ENCODE measurements at regions not wholly inside any gene's neighbourhood (a gene's known extent, or its start where the extent isn't known, plus 50 kb on each side); places are given as distances from the start of the nearest gene placed in this dataset.
"Not testable (repeated sequence)": the region's sequence is repeated elsewhere in the genome, so short reads cannot be mapped to it uniquely, and the experiment has no call there.

DNA sequence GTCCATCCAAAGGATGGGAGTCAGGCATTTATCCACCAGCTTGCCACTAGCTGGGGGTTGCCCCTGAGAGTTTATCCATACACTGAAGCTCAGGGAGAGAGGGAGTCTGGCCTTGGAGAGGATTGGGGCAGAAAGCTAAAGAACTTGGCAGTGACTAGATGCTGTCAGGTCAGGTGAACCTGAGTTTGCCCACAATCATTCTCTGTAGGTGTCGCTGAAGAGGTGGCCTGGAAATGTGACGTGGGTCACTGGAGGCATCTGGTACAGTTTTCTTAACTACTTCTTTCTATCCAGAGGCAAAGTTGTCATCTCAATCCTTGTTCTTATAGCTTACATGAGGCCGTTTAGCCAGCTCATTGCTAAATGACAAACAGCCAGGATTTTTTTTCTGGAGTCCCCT lies 298.0 kb upstream of the CTNNB1 start:
- Histone ChIP-seq H3K4me3 (no peak overlapping the region), H3K9me3 (no peaks in the 10 kb centered on the region), H3K4me1 (no peaks in the 10 kb centered on the region), H3K27me3 (no peaks in the 10 kb centered on the region), H3K36me3 (no peaks in the 10 kb centered on the region), H3K27ac (no peak overlapping the region)
- in situ Hi-C loops (cut with MboI; ENCODE audit: low sequenced_read_pairs in 4 of 4), result no loop called here
- TF ChIP-seq CTCF (IDR thresholded peaks at IDR 0.05 in 4 of 5, conservative IDR thresholded peaks at IDR 0.05 in 1 of 5) (no peak), POLR2A (IDR thresholded peaks at IDR 0.05) (no peak)
- intact Hi-C loops (cut with DNase I; ENCODE audit: low total_unique reads), result no loop called here
- ATAC-seq (no peak), DNase-seq (no peak)

- in situ Hi-C loops (cut with MboI; ENCODE audit: low sequenced_read_pairs in 4 of 4) (no loop called here), intact Hi-C loops (cut with DNase I; ENCODE audit: low total_unique reads) (no loop called here)
- H3K4me3 ChIP-seq, result no peak overlapping the region
- no peak overlapping the region for H3K27ac ChIP-seq
- no peaks in the 10 kb centered on the region for H3K4me1 ChIP-seq
- ATAC-seq (no peak), DNase-seq (no peak)
- H3K9me3 ChIP-seq, result no peaks in the 10 kb centered on the region
- H3K27me3 ChIP-seq, result no peaks in the 10 kb centered on the region
- H3K36me3 ChIP-seq, result no peaks in the 10 kb centered on the region
- TF ChIP-seq CTCF (IDR thresholded peaks at IDR 0.05 in 4 of 5, conservative IDR thresholded peaks at IDR 0.05 in 1 of 5) (no peak), POLR2A (IDR thresholded peaks at IDR 0.05) (no peak)
These were observed 297.5 kb upstream of the CTNNB1 start for GRCh38 chr3:40901796-40902195.

DNA sequence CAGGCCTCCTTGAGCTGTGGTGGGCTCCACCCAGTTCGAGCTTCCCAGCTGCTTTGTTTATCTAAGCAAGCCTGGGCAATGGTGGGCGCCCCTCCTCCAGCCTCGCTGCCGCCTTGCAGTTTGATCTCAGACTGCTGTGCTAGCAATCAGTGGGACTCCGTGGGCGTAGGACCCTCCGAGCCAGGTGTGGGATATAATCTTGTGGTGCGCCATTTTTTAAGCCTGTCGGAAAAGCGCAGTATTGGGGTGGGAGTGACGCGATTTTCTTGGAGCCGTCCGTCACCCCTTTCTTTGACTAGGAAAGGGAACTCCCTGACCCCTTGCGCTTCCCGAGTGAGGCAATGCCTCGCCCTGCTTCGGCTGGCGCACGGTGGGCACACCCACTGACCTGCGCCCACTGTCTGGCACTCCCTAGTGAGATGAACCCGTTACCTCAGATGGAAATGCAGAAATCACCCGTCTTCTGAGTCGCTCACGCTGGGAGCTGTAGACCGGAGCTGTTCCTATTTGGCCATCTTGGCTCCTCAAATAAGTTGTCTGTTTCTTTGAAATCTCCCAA lies 291.3 kb upstream of the CTNNB1 start:
- H3K27me3 ChIP-seq; intact Hi-C loops (cut with DNase I; ENCODE audit: low total_unique reads); ATAC-seq; H3K36me3 ChIP-seq; H3K4me3 ChIP-seq; H3K27ac ChIP-seq; H3K9me3 ChIP-seq; DNase-seq; in situ Hi-C loops (cut with MboI; ENCODE audit: low sequenced_read_pairs in 4 of 4); H3K4me1 ChIP-seq: not testable (repeated sequence)

GRCh38 chr3:40908612-40909011 lies 290.7 kb upstream of the CTNNB1 start:
- TF ChIP-seq CTCF (IDR thresholded peaks at IDR 0.05 in 4 of 5, conservative IDR thresholded peaks at IDR 0.05 in 1 of 5) (no peak), POLR2A (IDR thresholded peaks at IDR 0.05) (no peak)
- Histone ChIP-seq H3K4me1 (no peaks in the 10 kb centered on the region), H3K4me3 (no peak overlapping the region), H3K36me3 (no peaks in the 10 kb centered on the region), H3K27ac (no peak overlapping the region), H3K27me3 (no peaks in the 10 kb centered on the region), H3K9me3 (no peaks in the 10 kb centered on the region)
- in situ Hi-C loops (cut with MboI; ENCODE audit: low sequenced_read_pairs in 4 of 4), result no loop called here
- ATAC-seq (no peak), DNase-seq (no peak)
- intact Hi-C loops (cut with DNase I; ENCODE audit: low total_unique reads), result no loop called here

DNA sequence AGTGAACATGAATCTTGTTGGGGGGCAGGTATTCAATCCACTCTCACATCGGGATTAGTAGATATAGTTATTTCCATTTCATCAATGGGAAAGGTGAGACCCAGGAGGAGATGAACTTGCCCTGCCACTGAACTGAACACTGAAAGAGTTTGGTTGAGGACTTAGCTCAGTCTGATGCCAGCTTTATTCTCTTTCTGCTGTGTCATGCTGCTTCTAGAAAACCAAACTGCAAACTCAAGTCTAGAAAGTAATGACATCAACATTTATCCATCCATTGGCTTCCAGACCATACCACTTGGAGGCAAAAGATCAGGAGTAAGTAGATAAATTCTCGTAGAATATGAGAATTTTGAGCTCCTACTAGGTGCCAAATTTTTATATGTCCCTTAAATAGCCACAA lies 288.0 kb upstream of the CTNNB1 start:
- TF ChIP-seq CTCF (IDR thresholded peaks at IDR 0.05 in 4 of 5, conservative IDR thresholded peaks at IDR 0.05 in 1 of 5), result no peak
- TF ChIP-seq POLR2A (IDR thresholded peaks at IDR 0.05), result no peak
- no peak for ATAC-seq
- intact Hi-C loops (cut with DNase I; ENCODE audit: low total_unique reads), result no loop called here

More for the DNA sequence above, 288.0 kb upstream of the CTNNB1 start:
- no peak overlapping the region for H3K4me3 ChIP-seq
- no peaks in the 10 kb centered on the region for H3K36me3 ChIP-seq
- no peaks in the 10 kb centered on the region for H3K9me3 ChIP-seq
- no peak for DNase-seq
- no peaks in the 10 kb centered on the region for H3K27me3 ChIP-seq
- in situ Hi-C loops (cut with MboI; ENCODE audit: low sequenced_read_pairs in 4 of 4), result no loop called here
- no peak overlapping the region for H3K27ac ChIP-seq
- H3K4me1 ChIP-seq, result no peaks in the 10 kb centered on the region
